Astrocyte (in vitro differentiated cells and primary cell): ENCODE measurements at regions not wholly inside any gene's neighbourhood (a gene's known extent, or its start where the extent isn't known, plus 50 kb on each side); places are given as distances from the start of the nearest gene placed in this dataset.

Experiments used
- CTCF ChIP-seq: IDR thresholded peaks from 2 replicates; pipeline ENCODE4 v1.5.1; 2011; ENCODE audit warnings: low read depth, mild to moderate bottlenecking, inconsistent platforms, low read length, moderate library complexity; ENCODE audit not compliant: insufficient read depth
- EZH2 ChIP-seq: IDR thresholded peaks from 2 replicates; pipeline ENCODE4 v1.6.1; 2012; ENCODE audit warnings: mild to moderate bottlenecking, low read length, inconsistent platforms; ENCODE audit not compliant: insufficient read depth

GRCh38 chr22:49645791-49646550, 181.7 kb downstream of the BRD1 start:
- no peak for TF ChIP-seq CTCF
- TF ChIP-seq EZH2 = no peak
